ENCODE measurements at regions not wholly inside any gene's neighbourhood (a gene's known extent, or its start where the extent isn't known, plus 50 kb on each side); places are given as distances from the start of the nearest gene placed in this dataset.

- no peak for DNase-seq
Measured at GRCh38 chr7:52120912-52121311, 804.3 kb upstream of the COBL start.

DNA sequence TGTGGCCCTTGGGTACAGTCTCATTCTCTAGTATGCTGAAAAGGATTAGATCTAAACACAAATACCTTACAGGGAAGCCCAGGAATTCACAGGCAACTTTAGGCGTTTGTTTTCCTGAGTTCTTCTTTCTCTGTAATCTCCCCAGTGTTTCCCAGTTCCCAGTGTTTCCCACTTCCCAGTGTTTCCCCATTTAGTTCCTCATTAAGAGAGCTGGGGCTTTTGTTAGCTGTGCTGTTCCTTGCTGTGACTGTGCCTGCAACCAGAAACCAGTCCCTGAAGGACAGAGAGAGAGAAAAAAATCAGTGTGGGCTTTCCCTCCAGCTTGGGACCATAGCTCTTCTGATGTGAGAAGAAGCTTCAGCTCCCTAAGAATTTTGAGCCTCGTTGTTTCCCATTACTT is 802.9 kb upstream of the COBL start:
- no peak for DNase-seq

- DNase-seq = no peak
Measured at GRCh38 chr7:52114509-52114908, 797.9 kb upstream of the COBL start.

DNA sequence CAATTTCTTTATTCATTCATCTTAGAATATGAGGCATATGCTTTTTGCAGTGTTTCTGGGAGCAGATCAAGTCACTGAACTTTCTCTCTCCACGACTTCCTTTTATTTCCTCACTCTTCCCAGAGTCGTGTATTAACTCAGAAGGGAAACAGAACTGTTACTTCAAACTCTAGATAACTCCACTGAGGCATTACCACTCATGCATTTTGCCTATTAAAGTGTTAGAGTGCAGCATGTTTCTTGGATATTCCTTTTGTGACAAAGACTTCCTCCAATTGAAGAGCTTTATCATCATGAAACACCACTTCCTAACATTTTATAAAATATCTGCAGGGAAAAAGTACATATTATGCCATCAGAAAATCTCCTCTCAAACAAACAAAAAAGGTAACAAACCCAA is 797.4 kb upstream of the COBL start:
- no peak for DNase-seq

DNA sequence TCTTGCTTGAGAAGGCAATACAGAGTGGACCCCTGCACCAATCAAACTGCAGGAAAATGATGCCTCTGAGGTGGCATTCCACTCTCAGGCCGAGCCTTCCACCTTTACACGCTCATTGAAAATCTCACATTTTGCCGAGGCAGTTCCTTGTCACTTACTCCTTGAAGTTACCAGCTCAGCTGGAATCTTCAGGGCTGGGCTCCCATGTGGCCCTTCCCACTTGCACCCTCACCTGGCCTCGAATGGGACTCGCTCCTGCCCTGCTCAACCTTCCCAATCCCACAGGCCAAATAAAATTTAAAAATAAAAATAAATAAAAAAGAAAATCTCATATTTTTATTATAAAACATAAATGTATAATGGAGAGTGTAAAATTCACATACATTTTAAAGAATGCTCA is 790.7 kb upstream of the COBL start:
- no peak for DNase-seq

DNA sequence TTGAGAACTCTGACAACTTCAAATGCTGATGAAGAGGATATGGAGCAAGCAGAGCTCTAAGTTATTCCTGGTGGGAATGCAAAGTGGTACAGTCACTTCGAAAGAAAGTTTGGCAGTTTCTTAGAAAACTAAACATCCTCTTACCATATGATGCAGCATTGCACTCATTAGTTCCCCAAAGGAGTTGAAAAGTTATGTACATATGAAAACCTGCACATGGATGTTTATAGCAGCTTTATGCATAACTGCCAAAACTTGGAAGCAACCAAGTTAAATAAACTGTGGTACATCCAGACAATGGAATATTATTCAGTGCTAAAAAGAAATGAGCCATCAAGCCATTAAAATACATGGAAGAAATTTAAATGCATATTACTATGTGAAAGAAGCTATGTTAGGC is 779.3 kb upstream of the COBL start:
- DNase-seq = no peak

DNA sequence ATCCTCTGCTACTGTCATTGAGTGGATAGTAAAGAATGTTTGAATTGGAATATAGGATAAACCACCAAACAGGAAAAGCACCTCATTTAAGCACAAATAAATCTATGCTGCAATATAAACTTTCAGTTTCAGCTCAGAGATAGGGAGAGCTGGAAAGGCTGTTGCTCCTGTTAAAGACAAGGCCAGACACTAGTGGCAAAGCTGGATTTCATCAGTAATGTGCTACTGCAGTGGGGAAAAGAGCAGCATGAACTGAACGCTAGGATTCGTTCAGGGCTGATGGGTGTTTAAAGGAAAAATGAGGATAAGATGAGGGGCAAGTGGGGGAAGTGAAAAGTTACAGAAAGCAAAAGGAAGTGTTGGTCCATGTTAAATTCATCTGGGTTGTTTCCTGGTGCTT is 775.4 kb upstream of the COBL start:
- DNase-seq = no peak

DNA sequence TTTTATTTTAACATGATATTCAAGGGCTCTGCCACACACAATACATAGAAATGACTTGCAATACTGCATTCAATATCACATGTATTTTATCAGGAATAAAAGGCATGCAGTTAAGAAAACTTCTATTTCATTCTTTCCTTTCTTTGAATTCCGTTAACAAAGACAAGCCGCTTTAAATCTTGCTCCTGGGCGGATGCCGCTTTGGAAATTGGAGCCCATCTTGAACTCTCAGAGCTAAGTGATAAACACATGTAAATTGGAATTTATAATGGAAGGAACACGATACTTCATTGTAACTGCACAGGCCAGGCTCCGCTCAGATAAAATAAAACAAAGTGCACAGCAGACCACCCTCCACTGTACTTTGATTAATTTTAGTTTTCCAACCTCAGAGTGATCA is 774.5 kb upstream of the COBL start:
- no peak for DNase-seq

GRCh38 chr7:52088008-52088901 is 771.6 kb upstream of the COBL start:
- no peak for DNase-seq

DNA sequence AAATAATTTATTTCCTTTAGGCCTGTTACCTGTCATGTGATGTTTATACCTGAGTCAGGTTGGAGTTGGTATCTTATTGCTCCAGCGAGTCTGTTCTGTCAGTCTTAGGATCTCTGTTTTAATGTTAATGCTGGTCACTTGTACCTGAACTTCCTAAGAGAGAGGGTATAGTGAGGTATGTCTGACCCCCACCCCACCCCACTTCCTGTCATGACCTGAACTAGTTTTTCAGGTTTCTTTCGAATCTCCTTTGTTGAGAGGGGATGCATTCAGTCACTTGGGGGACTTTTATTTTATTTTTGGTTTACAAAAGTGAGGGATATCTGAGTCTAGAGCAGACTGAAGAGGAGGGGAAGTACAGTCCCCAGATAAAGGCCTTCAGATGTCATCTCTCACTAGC is 769.0 kb upstream of the COBL start:
- no peak for DNase-seq

- no peak for DNase-seq
Measured at GRCh38 chr7:52080493-52080892, 763.9 kb upstream of the COBL start.

DNA sequence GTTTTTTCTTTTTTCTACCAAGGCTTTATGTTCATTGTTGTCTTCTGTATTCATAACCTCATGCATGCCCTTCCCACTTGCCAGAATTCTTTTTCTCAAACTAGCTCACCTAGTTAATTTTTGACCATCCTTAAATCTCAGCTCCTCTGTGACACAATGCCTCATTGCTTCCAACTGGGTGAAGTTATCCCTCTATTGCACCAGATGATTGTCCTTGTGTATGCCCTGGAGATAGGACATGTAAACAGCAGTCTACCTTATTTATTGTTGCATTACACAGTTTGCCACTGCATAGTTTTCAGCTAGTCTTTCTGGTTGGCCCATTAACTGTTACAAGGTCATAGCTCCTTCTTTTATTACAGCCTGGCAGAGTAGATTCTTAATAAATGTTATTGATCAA is 763.1 kb upstream of the COBL start:
- DNase-seq = no peak

DNA sequence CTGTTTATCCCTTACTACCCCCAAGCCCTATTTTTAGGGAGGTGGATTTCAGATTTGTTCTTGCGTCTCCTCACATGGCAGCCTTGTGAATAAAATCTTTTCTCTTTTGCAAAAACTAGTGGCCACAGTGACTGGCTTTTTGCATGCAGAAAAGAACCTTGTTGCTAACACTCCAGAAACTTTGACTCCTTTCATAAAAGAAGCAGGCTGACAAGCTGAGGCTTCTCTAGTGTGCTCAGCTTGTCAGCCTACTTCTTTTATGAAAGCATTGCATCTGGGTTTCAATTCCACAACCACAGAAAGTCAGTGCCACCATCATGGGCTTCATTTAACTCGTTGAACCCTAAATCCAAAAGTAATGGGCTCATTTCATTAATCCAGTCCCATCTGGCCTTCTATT is 761.0 kb upstream of the COBL start:
- no peak for DNase-seq

GRCh38 chr7:52074912-52075311 is 758.3 kb upstream of the COBL start:
- no peak for DNase-seq

GRCh38 chr7:52074071-52074470 is 757.5 kb upstream of the COBL start:
- no peak for DNase-seq

- no peak for DNase-seq
Measured at GRCh38 chr7:52071744-52072143, 755.1 kb upstream of the COBL start.

DNA sequence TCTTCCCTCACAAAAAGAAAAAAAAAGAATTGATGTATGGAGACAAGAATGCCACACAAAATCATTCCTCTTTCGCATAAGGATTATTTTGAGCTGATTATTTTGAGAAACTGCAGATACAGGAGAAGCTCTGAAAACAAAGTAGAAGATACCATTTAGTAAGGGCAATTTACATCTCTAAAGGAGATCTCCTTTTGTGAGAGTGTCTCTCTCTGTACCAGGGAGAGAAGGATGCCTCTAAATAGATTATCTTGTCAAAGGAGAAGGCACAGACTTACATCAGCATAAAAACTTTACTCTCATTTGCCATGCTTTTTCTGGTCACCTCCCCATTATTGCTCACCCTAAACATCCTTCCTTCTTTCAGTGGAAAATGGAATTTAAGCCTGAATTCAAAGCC is 747.9 kb upstream of the COBL start:
- DNase-seq = no peak

- DNase-seq = no peak
Measured at GRCh38 chr7:52061666-52062065, 745.1 kb upstream of the COBL start.

GRCh38 chr7:52053525-52053924 is 736.9 kb upstream of the COBL start:
- no peak for DNase-seq

- no peak for DNase-seq
Measured at GRCh38 chr7:52030722-52031121, 714.1 kb upstream of the COBL start.

DNA sequence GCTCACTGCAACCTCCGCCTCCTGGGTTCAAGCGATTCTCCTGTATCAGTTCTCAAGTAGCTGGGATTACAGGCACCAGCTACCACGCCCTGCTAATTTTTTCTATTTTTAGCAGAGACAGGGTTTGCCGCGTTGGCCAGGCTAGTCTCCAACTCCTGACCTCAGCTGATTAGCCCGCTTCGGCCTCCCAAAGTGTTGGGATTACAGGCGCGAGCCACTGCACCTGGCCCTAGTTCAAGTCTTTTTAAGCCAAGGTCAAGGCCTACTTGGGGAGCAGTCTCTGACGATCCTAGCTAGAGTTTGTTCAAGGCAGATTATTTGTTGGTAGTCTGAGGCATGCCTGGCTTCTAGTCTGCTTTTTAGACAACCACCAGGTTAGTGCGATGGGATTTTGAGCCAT is 709.5 kb upstream of the COBL start:
- no peak for DNase-seq

DNA sequence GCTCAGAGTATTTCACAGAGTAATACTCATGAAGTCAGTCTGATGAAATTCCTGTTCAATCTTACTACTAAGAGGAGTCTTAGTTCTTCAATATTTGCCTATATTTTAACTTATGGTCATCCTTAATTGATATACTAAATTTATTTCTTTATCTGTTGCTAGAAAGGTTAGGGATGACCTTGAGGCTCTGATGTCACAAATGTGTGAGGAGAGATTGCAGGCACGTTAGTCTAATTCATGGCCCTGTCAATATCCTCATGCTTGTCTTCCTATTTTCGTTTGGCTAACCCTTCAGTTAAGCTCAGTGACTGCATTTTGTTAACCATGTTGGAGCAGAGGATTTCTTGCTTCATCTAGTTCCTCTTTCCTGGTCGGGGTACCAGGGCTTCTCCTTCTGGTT is 704.7 kb upstream of the COBL start:
- DNase-seq = no peak

GRCh38 chr7:52018680-52019054 is 702.1 kb upstream of the COBL start:
- DNase-seq = no peak

DNA sequence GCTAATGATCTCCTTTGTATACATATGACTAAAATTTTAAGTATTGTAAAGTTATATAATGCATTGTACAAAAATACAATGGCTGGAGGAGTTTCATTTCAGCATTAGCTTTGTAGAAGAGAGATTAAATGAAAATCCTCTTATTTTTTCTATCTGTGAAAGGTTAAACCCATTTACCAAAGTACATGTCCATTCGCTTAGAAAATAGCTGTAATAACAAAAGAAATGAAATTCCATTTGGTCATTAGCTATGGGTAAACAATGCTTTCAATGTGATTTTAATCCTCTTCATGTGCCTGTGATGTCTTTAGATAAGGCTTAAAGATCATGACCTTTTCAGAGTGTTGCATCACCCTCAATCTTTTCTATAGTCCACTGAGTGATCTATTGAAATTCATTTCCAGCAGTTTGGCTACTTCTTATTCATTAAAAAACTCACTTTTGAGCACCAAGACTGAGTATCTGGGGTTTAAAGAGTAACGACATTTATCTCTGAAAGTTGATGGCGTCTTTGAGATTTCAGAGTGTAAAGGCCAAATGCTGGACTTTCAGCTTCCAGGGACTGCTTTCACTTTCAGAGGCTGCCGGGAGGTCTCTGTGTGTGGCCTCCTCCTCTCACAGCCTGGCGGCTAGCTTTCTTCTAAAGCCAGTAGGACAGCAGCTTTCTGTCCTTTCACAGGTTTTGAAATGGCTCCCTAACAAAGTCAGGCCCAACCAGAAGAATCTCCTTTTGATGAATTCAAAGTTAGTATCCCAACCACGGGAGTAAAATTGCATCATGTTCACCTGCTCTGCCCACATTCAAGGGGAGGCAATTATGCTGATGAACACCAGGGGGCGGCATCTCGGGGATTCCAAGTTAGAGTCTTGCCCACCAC is 701.4 kb upstream of the COBL start:
- DNase-seq = no peak

Measured in fibroblast of skin of scalp (primary cell).